ENCODE measurements at regions not wholly inside any gene's neighbourhood (a gene's known extent, or its start where the extent isn't known, plus 50 kb on each side); places are given as distances from the start of the nearest gene placed in this dataset.

GRCh38 chr5:5711592-5711991 lies 289.1 kb downstream of the ICE1 start:
- TF ChIP-seq CTCF (IDR thresholded peaks at IDR 0.05; ENCODE audit: borderline replicate concordance, control extremely low read depth, extremely low read depth, insufficient read depth, missing control alignments), result no peak
- DNase-seq (ENCODE audit: low spot score), result no peak
- in situ Hi-C loops (cut with MboI; ENCODE audit: low sequenced_read_pairs, unreplicated experiment), result no loop called here

- TF ChIP-seq CTCF (IDR thresholded peaks at IDR 0.05; ENCODE audit: borderline replicate concordance, control extremely low read depth, extremely low read depth, insufficient read depth, missing control alignments), result no peak
- no peak for DNase-seq (ENCODE audit: low spot score)
- in situ Hi-C loops (cut with MboI; ENCODE audit: low sequenced_read_pairs, unreplicated experiment), result no loop called here
These were observed 288.6 kb downstream of the ICE1 start for GRCh38 chr5:5711112-5711511.

- in situ Hi-C loops (cut with MboI; ENCODE audit: low sequenced_read_pairs, unreplicated experiment), result no loop called here
- no peak for DNase-seq (ENCODE audit: low spot score)
- no peak for TF ChIP-seq CTCF (IDR thresholded peaks at IDR 0.05; ENCODE audit: borderline replicate concordance, control extremely low read depth, extremely low read depth, insufficient read depth, missing control alignments)
These were observed 288.0 kb downstream of the ICE1 start for GRCh38 chr5:5710471-5710870.

GRCh38 chr5:5708367-5708919 lies 286.0 kb downstream of the ICE1 start:
- no peak for DNase-seq (ENCODE audit: low spot score)
- TF ChIP-seq CTCF (IDR thresholded peaks at IDR 0.05; ENCODE audit: borderline replicate concordance, control extremely low read depth, extremely low read depth, insufficient read depth, missing control alignments), result no peak
- in situ Hi-C loops (cut with MboI; ENCODE audit: low sequenced_read_pairs, unreplicated experiment), result no loop called here

GRCh38 chr5:5705010-5705409 lies 282.5 kb downstream of the ICE1 start:
- DNase-seq (ENCODE audit: low spot score), result no peak
- no peak for TF ChIP-seq CTCF (IDR thresholded peaks at IDR 0.05; ENCODE audit: borderline replicate concordance, control extremely low read depth, extremely low read depth, insufficient read depth, missing control alignments)
- in situ Hi-C loops (cut with MboI; ENCODE audit: low sequenced_read_pairs, unreplicated experiment), result no loop called here

GRCh38 chr5:5704352-5704751 lies 281.9 kb downstream of the ICE1 start:
- no peak for DNase-seq (ENCODE audit: low spot score)
- in situ Hi-C loops (cut with MboI; ENCODE audit: low sequenced_read_pairs, unreplicated experiment), result no loop called here

More at GRCh38 chr5:5704352-5704751, 281.9 kb downstream of the ICE1 start:
- TF ChIP-seq CTCF (IDR thresholded peaks at IDR 0.05; ENCODE audit: borderline replicate concordance, control extremely low read depth, extremely low read depth, insufficient read depth, missing control alignments), result no peak

Data from GM13976 (cell line).